ENCODE measurements at regions not wholly inside any gene's neighbourhood (a gene's known extent, or its start where the extent isn't known, plus 50 kb on each side); places are given as distances from the start of the nearest gene placed in this dataset.

DNA sequence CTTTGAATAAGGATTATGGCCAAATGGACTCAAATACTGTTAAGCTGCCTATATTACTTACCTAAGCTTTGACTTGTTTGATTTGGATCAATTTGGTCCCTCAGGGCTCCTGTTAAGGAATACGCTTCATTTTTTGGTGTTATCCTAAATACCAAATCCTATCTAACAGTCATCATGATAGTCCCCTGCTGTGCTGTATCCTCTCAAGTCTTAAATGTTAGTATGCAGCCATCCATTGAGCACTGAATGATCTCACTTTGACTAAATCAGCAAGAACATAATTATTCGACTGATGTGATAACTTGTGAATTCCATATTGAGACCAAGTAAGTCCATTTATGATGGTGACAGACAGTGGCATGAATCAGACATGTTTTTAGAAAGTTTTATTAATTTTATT is 53.1 kb upstream of the ATF3 start:
- no peak for ATAC-seq
- DNase-seq: no peak
- intact Hi-C loops (cut with DNase I, micrococcal nuclease): no loop called here

DNA sequence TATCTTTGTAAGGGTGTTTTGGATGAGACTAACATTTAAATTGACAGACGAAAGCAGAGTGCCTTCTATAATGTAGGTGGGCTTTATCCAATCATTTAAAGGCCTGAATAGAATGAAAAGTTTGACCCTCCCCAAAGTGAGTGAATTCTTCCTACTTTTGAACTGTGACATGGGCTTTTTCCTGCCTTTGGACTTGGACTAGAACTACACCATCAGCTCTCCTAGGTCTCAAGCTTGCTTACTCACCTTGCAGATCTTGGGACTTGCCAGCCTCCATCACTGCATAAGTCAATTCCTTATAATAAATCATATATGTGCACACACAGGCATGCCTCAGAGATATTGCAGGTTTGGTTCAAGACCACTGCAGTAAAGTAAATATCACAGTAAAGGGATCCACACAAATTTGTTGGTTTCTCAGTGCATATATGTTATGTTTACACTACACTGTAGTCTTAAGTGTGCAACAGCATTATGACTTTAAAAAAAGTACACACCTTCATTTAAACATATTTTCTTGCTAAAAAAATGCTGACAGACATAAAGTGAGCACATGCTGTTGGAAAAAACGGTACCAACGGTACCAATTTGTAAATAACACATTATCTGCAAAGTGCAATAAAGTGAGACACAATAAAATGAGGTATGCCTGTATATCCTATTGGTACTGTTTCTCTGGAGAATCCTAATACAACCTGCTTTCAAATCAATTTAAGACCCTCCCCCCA is 51.6 kb upstream of the ATF3 start:
- intact Hi-C loops (cut with DNase I, micrococcal nuclease): no loop called here
- ATAC-seq (no peak), DNase-seq (no peak)

DNA sequence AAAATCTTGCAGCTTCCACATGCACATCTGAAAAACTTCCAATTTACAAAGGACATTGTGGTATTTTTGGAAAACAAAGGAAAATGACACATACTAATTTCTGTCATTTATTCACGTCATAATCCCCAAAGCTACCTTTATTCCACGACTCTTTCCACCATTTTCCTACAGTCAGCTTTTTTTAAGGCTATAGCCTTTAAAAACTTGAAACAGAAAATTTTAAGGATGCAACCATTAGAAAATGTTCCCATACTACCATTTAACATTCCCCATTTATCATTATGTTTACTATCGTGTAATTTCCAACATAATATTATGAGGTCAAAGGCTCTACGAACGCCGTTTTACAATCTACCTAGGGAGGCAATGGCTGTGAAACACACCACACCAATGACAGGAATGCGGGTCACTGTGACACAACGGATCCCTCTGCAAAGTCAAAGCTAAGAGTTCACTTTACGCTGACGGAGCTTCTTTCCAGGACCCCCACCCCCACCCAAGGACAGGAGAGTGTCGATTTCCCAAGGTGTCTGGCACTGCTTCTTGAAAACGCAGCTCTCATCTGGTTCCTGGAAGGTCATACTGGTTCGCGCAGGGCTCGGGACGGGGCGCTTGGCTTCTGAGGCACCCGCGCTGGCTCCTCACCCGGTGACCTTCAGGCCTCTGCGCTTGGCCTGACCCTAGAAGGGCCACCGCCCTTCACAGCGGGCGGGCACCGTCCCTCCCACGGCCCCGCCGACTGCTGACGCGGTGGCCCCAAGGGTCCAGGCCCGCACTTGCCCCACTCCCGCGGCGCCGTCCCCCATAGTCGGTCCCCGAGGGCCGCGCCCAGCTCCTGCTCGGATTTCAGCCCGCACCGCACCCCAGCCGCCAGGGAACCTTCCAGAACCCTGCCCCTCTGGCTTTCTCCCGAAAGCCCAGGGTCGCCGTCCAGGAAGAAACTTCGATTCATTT is 50.5 kb upstream of the ATF3 start:
- intact Hi-C loops (cut with DNase I, micrococcal nuclease): no loop called here
- DNase-seq: peak; percentile 67 to 80
- ATAC-seq: peak; percentile 73

DNA sequence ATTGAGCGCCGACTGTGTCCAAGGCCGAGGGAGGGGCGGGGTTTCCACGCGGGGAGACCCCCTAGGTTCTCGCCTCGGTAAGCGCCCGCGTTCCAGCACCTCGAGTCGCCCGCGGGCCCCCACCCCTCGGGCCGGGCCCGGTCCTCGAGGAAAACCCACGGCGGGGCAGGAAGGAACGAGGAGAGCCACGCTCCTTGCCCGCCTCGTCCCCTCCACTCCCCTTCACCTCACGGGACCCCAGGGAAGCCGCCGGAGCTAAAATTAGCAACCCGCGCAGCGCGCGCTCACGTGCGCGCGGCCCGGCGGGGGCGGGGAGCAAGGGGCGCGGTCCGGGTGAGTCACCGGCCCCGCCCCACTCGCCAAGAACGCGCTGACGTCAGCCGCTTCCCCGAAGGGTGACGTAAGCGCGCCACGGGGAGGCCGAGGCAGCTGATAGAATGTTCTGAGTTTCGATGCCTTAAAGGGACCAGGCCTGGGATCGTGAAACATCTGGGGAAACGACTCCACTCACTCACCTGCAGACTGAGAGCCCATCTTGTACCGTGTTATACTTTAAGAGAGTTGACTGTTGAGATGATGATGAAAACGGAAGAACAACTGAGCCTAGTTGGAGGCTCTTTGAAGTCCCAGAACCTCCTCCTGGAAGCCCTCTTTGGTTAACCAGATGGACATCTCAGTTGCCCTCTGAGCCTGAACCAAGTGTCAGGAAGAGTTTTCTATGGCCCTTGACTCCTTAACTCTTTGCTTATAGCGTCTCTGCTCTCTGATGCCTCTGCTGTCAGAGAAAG is 49.7 kb upstream of the ATF3 start:
- peak; percentile 93 for ATAC-seq
- intact Hi-C loops (cut with DNase I, micrococcal nuclease): no loop called here

More for the DNA sequence above, 49.7 kb upstream of the ATF3 start:
- peak; percentile 92 to 96 for DNase-seq

Data from left colon (tissue), 2 donors.